Adrenal gland (tissue), 9 donors: ENCODE measurements at regions not wholly inside any gene's neighbourhood (a gene's known extent, or its start where the extent isn't known, plus 50 kb on each side); places are given as distances from the start of the nearest gene placed in this dataset.
A peak's percentile ranks its signal among the peaks of the same experiment; 100 is the strongest.

Experiments used
- DNase-seq, 7 donors: peaks; one replicate each; pipeline ENCODE4 v3.0.0-alpha.2; 2019 to 2020
- H3K27ac ChIP-seq, 5 donors: fragments of 200-600 bp; sonication (generic) in 4 of 5; 1 replicate in 3 of 5; 2 replicates in 2 of 5; pipeline versions ENCODE4 v1.5.1 to v1.8.0; 2016 to 2020; ENCODE audit warnings: mild to moderate bottlenecking in 1 of 5
- H3K27me3 ChIP-seq: fragments of 200-600 bp; 2 replicates; pipeline ENCODE4 v1.8.0; 2021
- H3K36me3 ChIP-seq, 2 donors: fragments of 200-600 bp; replicated peaks in 1 of 2; 1 replicate in 1 of 2; 2 replicates in 1 of 2; pipeline versions ENCODE4 v1.5.1 to v1.8.0; 2018 to 2022
- H3K4me1 ChIP-seq, 2 donors: fragments of 200-600 bp; replicated peaks in 1 of 2; 1 replicate in 1 of 2; 2 replicates in 1 of 2; pipeline versions ENCODE4 v1.5.1 to v1.8.0; 2018 to 2021
- H3K4me3 ChIP-seq, 4 donors: fragments of 200-600 bp; sonication (generic) in 3 of 4; one replicate each; pipeline ENCODE4 v1.5.1; 2016 to 2018
- H3K9me3 ChIP-seq, 3 donors: fragments of 200-600 bp; sonication (generic) in 1 of 3; replicated peaks in 1 of 3; 1 replicate in 2 of 3; 2 replicates in 1 of 3; pipeline versions ENCODE4 v1.5.1 to v1.8.0; 2016 to 2021
- POLR2A ChIP-seq, 2 donors: fragments of 450-650 bp; IDR thresholded peaks; one replicate each; pipeline ENCODE4 v1.6.1; 2017; ENCODE audit warnings: antibody characterized with exemption in 2 of 2, mild to moderate bottlenecking in 2 of 2, moderate library complexity in 1 of 2
- WGBS, 4 donors: extraction: QIAGEN DNeasy Blood & Tissue Kit in 2 of 4; methylation state at CpG; one replicate each; pipeline versions ENCODE4 v1.1.5 to v1.1.7; 2013 to 2017; 5-methylcytosine and 5-hydroxymethylcytosine counted together
- intact Hi-C, 2 donors: fragments of 100-400 bp; cut with DNase I; formaldehyde crosslinking; loops; one replicate each; pipeline versions ENCODE4 v1.14.1 to v1.15.0; 2022 to 2023
- TF ChIP-seq, protein P1 (sequence below), 6 experiments: fragments of 450-650 bp in 4 of 6; fragments of 200-600 bp in 2 of 6; sonication (generic) in 1 of 6; IDR thresholded peaks; 1 replicate in 5 of 6; 2 replicates in 1 of 6; pipeline versions ENCODE4 v1.5.1 to v1.8.0; 2016 to 2021; ENCODE audit warnings: antibody characterized with exemption in 6 of 6, mild to moderate bottlenecking in 2 of 6, moderate library complexity in 1 of 6
- donor health status: healthy with polysubstance abuse.
- donor health status: Bipolar disorder and iron deficiency.
- donor health status: DM: yes; HTN: yes; CAD: no.
- donor health status: DM: no; HTN: no; CAD: no.
- donor health status: DM: no; HTN: no; CAD: no.

DNA sequence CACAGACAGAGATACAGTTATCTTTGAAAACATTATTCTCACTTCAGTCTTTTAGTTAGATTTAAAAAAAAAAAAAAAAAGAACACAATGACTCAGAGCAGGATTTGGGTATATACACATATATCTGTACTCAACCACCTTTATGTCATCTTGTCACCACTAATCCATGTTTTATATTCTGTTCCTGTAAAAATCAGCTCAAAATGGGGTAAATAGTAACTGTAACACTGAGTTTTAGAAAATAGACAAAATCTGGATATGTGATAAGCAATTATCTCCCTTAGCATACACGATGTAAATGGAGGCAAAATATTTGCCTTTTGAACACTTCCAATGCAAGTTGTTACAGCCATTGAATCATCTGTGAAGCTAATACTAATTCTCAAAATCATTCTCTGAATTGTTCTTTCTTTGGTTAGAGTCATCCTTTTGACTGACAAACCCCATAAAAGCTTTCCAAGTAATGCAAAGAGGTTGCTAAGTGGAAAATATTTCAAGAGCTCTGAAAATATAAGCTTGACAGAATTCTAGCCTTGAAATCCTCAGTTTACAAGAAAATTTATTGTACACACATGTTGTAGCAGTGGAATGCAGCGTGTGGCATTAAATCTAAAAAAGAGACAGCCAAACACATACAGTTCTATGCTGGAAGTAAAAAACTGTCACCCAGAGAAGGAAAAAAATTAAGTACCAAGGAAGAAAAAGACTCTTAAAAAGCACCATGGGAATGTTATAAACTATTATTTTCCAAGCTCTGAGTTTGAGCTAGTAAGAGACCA lies 502.2 kb upstream of the PHF14 start:
- DNase-seq = no peak
- 61 to 75% (median 68%) methylated on average over 2 of the region's 2 CpGs for WGBS, 4 donors
- peaks cover 12 to 14% of the 10 kb centered on the region in 2 donors for H3K4me1 ChIP-seq
- H3K9me3 ChIP-seq = no peaks in the 10 kb centered on the region
- H3K4me3 ChIP-seq = no peak overlapping the region
- intact Hi-C loops = no loop called here
- no peak overlapping the region for H3K27ac ChIP-seq
- no peaks in the 10 kb centered on the region for H3K36me3 ChIP-seq
- no peak for TF ChIP-seq POLR2A (IDR thresholded peaks at IDR 0.05)
- no peaks in the 10 kb centered on the region for H3K27me3 ChIP-seq

DNA sequence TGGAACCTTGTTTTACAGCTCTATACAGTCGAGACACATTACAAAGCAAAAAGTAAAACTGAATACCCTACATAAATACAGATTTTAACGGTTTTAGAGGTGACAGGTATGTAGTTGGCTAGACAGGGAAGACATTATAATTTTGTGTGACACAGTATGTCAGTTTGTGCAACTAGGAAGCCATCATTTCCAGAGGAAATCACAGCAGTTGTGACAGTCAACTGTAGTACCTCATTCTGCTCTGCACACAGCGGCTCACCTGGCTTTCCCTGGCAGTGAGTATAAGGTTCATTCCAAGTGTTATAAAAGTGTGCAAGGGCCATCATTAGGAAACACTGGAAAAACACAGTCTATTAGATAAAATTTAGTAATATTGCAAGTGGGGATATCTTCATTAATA lies 501.6 kb upstream of the PHF14 start:
- WGBS, 4 donors = 78 to 81% (median 80%) methylated on average over 3 of the region's 3 CpGs
- Histone ChIP-seq H3K27ac (no peak overlapping the region), H3K27me3 (no peaks in the 10 kb centered on the region), H3K9me3 (no peaks in the 10 kb centered on the region), H3K36me3 (no peaks in the 10 kb centered on the region), H3K4me1 (peaks cover 12 to 14% of the 10 kb centered on the region in 2 donors), H3K4me3 (no peak overlapping the region)
- intact Hi-C loops = no loop called here
- no peak for DNase-seq
- no peak for TF ChIP-seq POLR2A (IDR thresholded peaks at IDR 0.05)
- TF ChIP-seq, protein P1, sequence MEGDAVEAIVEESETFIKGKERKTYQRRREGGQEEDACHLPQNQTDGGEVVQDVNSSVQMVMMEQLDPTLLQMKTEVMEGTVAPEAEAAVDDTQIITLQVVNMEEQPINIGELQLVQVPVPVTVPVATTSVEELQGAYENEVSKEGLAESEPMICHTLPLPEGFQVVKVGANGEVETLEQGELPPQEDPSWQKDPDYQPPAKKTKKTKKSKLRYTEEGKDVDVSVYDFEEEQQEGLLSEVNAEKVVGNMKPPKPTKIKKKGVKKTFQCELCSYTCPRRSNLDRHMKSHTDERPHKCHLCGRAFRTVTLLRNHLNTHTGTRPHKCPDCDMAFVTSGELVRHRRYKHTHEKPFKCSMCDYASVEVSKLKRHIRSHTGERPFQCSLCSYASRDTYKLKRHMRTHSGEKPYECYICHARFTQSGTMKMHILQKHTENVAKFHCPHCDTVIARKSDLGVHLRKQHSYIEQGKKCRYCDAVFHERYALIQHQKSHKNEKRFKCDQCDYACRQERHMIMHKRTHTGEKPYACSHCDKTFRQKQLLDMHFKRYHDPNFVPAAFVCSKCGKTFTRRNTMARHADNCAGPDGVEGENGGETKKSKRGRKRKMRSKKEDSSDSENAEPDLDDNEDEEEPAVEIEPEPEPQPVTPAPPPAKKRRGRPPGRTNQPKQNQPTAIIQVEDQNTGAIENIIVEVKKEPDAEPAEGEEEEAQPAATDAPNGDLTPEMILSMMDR (IDR thresholded peaks at IDR 0.05) = no peak

DNA sequence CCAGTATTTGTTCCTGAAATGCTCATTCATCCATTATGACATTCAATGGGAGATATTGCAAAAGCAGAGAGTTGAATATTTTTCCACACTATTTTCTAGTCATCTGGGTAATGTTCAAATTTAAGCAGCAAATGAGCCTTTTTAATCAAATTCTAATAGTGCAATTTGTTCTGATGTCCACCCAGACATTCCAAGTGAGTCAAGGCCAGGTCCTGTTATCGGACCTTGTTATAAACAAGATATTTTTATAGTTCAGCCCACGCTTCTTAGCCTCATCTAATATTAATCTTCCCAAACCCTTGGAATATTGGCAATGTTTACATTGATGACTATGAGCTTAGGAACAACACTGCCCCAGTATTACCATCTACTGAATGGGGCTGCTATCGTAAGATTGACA lies 500.1 kb upstream of the PHF14 start:
- intact Hi-C loops = no loop called here
- H3K4me3 ChIP-seq = no peak overlapping the region
- DNase-seq = peak in 3 of 7 donors; percentile 9 to 22 (median 15)
- H3K9me3 ChIP-seq = no peaks in the 10 kb centered on the region
- no peaks in the 10 kb centered on the region for H3K36me3 ChIP-seq
- H3K27me3 ChIP-seq = no peaks in the 10 kb centered on the region
- H3K4me1 ChIP-seq = peaks cover 12 to 14% of the 10 kb centered on the region in 2 donors
- WGBS, 4 donors = 32 to 49% (median 35%) methylated on average over 3 of the region's 3 CpGs
- no peak for TF ChIP-seq POLR2A (IDR thresholded peaks at IDR 0.05)
- TF ChIP-seq, protein P1 (IDR thresholded peaks at IDR 0.05) = no peak
- peak overlapping the region in 1 of 5 donors; percentile 10 for H3K27ac ChIP-seq

DNA sequence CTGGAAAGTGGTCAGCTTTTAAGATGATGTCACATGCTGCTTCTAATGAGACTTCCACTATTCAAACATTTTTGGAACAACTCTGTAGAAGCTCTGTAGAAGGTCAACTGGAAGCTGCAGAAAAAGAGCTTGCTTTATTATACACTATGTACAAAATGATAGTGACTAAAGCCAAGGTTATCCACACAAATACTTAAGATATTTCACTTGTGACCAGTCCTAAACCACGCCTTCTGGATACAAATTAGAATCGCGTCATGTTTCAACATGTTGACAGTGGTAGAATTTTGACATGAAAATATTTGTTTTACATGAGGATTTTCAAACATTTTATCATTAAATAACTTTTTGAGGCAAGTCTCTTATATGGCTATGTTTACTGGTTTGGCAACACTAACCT lies 499.6 kb upstream of the PHF14 start:
- DNase-seq = peak in 1 of 7 donors; percentile 2
- intact Hi-C loops = no loop called here

More for the DNA sequence above, 499.6 kb upstream of the PHF14 start:
- H3K27me3 ChIP-seq = no peaks in the 10 kb centered on the region
- H3K27ac ChIP-seq = peak overlapping the region in 1 of 5 donors; percentile 10
- no peaks in the 10 kb centered on the region for H3K9me3 ChIP-seq
- TF ChIP-seq POLR2A (IDR thresholded peaks at IDR 0.05) = no peak
- TF ChIP-seq, protein P1 (IDR thresholded peaks at IDR 0.05) = no peak
- no peaks in the 10 kb centered on the region for H3K36me3 ChIP-seq
- 30 to 49% (median 37%) methylated on average over 3 of the region's 3 CpGs for WGBS, 4 donors
- peaks cover 12 to 14% of the 10 kb centered on the region in 2 donors for H3K4me1 ChIP-seq
- H3K4me3 ChIP-seq = no peak overlapping the region
